ENCODE measurements at regions not wholly inside any gene's neighbourhood (a gene's known extent, or its start where the extent isn't known, plus 50 kb on each side); places are given as distances from the start of the nearest gene placed in this dataset.

- H3K4ac ChIP-seq (replicated peaks; ENCODE audit: insufficient read length, low read depth, low read length) = no peak overlapping the region
- H2AFZ ChIP-seq (ENCODE audit: low read length) = no peak overlapping the region
- WGBS, 2 experiments (ENCODE audit: extremely low coverage in 1 of 2, insufficient coverage in 1 of 2, insufficient read length in 1 of 2, insufficient replicate concordance in 2 of 2, low coverage in 1 of 2, low lambda C conversion rate in 2 of 2, missing lambda C conversion rate in 1 of 2) = 73% methylated on average over 5 of the region's 5 CpGs; no CpG with 5 or more reads in 1 of the 2 experiments
- no peak overlapping the region for H4K8ac ChIP-seq (ENCODE audit: extremely low read depth, insufficient read depth, low read length)
- no peak overlapping the region for H3K56ac ChIP-seq (replicated peaks; ENCODE audit: insufficient read length, low read depth, low read length)
- no peaks in the 10 kb centered on the region for H3K9me3 ChIP-seq (ENCODE audit: insufficient read depth in 2 of 2, low read depth in 1 of 2, low read length in 1 of 2)
- H3K79me2 ChIP-seq (ENCODE audit: control insufficient read depth in 1 of 2, insufficient read depth in 2 of 2, low read length in 2 of 2) = no peaks in the 10 kb centered on the region
- CTCF ChIA-PET (ENCODE audit: partially characterized antibody) = interaction anchor here (0.6 kb wide), 1 partner anchor 40 kb away, joined by 3 read pairs; no protein-coding TSS in a partner anchor
- H4K20me1 ChIP-seq (replicated peaks in 1 of 2; ENCODE audit: control insufficient read depth in 1 of 2, insufficient read depth in 2 of 2, low read length in 2 of 2) = no peaks in the 10 kb centered on the region
- no peak overlapping the region for H3K4me3 ChIP-seq (ENCODE audit: extremely low read depth in 1 of 4, insufficient read depth in 2 of 4, low read depth in 3 of 4, low read length in 4 of 4)
- H3K18ac ChIP-seq (ENCODE audit: extremely low read depth, low read length) = no peak overlapping the region
- no peak overlapping the region for H2BK20ac ChIP-seq (ENCODE audit: low read length)
- H3K4me2 ChIP-seq (ENCODE audit: insufficient read depth in 1 of 2, low read depth in 2 of 2, low read length in 2 of 2) = no peak overlapping the region
- H2BK5ac ChIP-seq (ENCODE audit: low read depth, low read length) = no peak overlapping the region
- H2BK15ac ChIP-seq (ENCODE audit: low read length) = no peak overlapping the region
- H2BK12ac ChIP-seq (ENCODE audit: low read depth, low read length) = no peak overlapping the region
- no peak overlapping the region for H3K23ac ChIP-seq (ENCODE audit: insufficient read length)
- no peaks in the 10 kb centered on the region for H3K27me3 ChIP-seq (replicated peaks in 1 of 4; ENCODE audit: control insufficient read depth in 3 of 4, extremely low read depth in 1 of 4, insufficient read depth in 3 of 4, low read length in 3 of 4)
- no peak overlapping the region for H4K91ac ChIP-seq (replicated peaks; ENCODE audit: insufficient read length, low read length)
- FAIRE-seq (no peak), DNase-seq (ENCODE audit: low read depth in 1 of 2, low spot score in 2 of 2) (no peak)
- H2AK5ac ChIP-seq (ENCODE audit: low read depth, low read length) = no peak overlapping the region
- TF ChIP-seq TAF1 (IDR thresholded peaks at IDR 0.05; ENCODE audit: low read depth, low read length) = no peak
- TF ChIP-seq CHD2 (IDR thresholded peaks at IDR 0.05; ENCODE audit: low read length) = no peak
- TF ChIP-seq SIX5 (IDR thresholded peaks at IDR 0.05; ENCODE audit: low read depth, low read length) = no peak
- TF ChIP-seq RNF2 (IDR thresholded peaks at IDR 0.05; ENCODE audit: borderline replicate concordance, low read depth, low read length, missing control alignments, poor library complexity, severe bottlenecking) = no peak
- no peak for TF ChIP-seq ZNF274 (IDR thresholded peaks at IDR 0.05; ENCODE audit: borderline replicate concordance, extremely low read depth, low read length)
- no peak for TF ChIP-seq SP4 (IDR thresholded peaks at IDR 0.05; ENCODE audit: low read length)
- no peak for TF ChIP-seq GABPA (IDR thresholded peaks at IDR 0.05; ENCODE audit: borderline replicate concordance, insufficient read depth, low read length)
- TF ChIP-seq RXRA (IDR thresholded peaks at IDR 0.05; ENCODE audit: insufficient read depth, low read depth, low read length) = no peak
- no peak overlapping the region for H3K14ac ChIP-seq (ENCODE audit: insufficient read length)
- no peaks in the 10 kb centered on the region for H3K4me1 ChIP-seq (replicated peaks in 1 of 4; ENCODE audit: control insufficient read depth in 3 of 4, insufficient read depth in 4 of 4, low read length in 3 of 4)
- POLR2A ChIA-PET (ENCODE audit: partially characterized antibody) = no interaction called here
- no peak overlapping the region for H3K9ac ChIP-seq (replicated peaks in 1 of 4; ENCODE audit: extremely low read depth in 1 of 4, low read depth in 3 of 4, low read length in 3 of 4)
- no peaks in the 10 kb centered on the region for H3K79me1 ChIP-seq (ENCODE audit: low read depth, low read length)
- no peak overlapping the region for H4K5ac ChIP-seq (ENCODE audit: insufficient read length, low read depth, low read length)
- no peaks in the 10 kb centered on the region for H3K23me2 ChIP-seq (ENCODE audit: low read depth, low read length)
- H2BK120ac ChIP-seq (replicated peaks; ENCODE audit: low read depth, low read length) = no peak overlapping the region
- H3K36me3 ChIP-seq (ENCODE audit: control insufficient read depth in 2 of 4, insufficient read depth in 4 of 4, low read length in 3 of 4) = no peaks in the 10 kb centered on the region
- H3K27ac ChIP-seq (ENCODE audit: low read depth, low read length) = no peak overlapping the region
Measured at GRCh38 chr18:31232013-31232412, 69.4 kb upstream of the DSC1 start.

All from H1 (cell line).